OCI-LY7 (cell line): ENCODE measurements at regions not wholly inside any gene's neighbourhood (a gene's known extent, or its start where the extent isn't known, plus 50 kb on each side); places are given as distances from the start of the nearest gene placed in this dataset.

Source experiments
- EZH2phosphoT487 ChIP-seq: fragments of 200-600 bp; sonication (generic); IDR thresholded peaks from 2 replicates; pipeline ENCODE4 v1.6.1; 2018; ENCODE audit warnings: low read depth, borderline replicate concordance, mild to moderate bottlenecking, mixed run types, antibody characterized with exemption, low read length, moderate library complexity, mixed read lengths
- TF ChIP-seq, protein P1 (sequence below): fragments of 200-600 bp; sonication (generic); conservative IDR thresholded peaks from 2 replicates; pipeline ENCODE4 v1.5.1; 2014; ENCODE audit warnings: mild to moderate bottlenecking, antibody characterized with exemption, low read length, moderate library complexity, mixed read lengths

DNA sequence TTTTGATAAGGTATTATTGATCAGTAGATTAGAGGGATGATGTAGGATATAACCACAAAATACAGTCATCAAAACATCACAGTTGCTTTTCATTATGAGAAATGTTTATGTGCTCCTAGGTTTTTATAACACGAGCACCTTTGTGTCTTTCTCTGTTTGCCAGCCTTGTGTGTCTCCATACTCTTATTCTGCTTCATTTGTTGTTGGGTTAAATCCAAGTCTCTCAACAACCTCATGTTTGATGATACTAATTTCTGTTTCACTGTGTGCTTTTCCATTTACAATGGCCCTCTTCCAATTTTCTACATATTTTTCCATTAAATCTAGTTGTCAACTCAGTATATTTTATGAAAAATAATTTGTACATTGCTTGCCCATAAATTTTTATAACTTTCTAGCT lies 107.7 kb upstream of the POU2AF2 start:
- TF ChIP-seq, protein P1, sequence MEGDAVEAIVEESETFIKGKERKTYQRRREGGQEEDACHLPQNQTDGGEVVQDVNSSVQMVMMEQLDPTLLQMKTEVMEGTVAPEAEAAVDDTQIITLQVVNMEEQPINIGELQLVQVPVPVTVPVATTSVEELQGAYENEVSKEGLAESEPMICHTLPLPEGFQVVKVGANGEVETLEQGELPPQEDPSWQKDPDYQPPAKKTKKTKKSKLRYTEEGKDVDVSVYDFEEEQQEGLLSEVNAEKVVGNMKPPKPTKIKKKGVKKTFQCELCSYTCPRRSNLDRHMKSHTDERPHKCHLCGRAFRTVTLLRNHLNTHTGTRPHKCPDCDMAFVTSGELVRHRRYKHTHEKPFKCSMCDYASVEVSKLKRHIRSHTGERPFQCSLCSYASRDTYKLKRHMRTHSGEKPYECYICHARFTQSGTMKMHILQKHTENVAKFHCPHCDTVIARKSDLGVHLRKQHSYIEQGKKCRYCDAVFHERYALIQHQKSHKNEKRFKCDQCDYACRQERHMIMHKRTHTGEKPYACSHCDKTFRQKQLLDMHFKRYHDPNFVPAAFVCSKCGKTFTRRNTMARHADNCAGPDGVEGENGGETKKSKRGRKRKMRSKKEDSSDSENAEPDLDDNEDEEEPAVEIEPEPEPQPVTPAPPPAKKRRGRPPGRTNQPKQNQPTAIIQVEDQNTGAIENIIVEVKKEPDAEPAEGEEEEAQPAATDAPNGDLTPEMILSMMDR: no peak
- no peak for TF ChIP-seq EZH2phosphoT487
